H9 (cell line): ENCODE measurements at regions not wholly inside any gene's neighbourhood (a gene's known extent, or its start where the extent isn't known, plus 50 kb on each side); places are given as distances from the start of the nearest gene placed in this dataset.

Source experiments
- DNase-seq: peaks from one replicate; pipeline ENCODE4 v3.0.0-alpha.2; 2017
- H2AFZ ChIP-seq: one replicate; pipeline ENCODE4 v1.6.1; 2013; ENCODE audit warnings: mild to moderate bottlenecking, low read length, control low read depth, moderate library complexity
- H2AK5ac ChIP-seq: 2 replicates; pipeline ENCODE4 v1.6.1; 2013; ENCODE audit warnings: low read length, control low read depth, mixed read lengths; ENCODE audit not compliant: insufficient read length
- H2BK120ac ChIP-seq: one replicate; pipeline ENCODE4 v1.6.1; 2013; ENCODE audit warnings: low read depth, mild to moderate bottlenecking, low read length, control low read depth, inconsistent platforms; ENCODE audit not compliant: poor library complexity, severe bottlenecking
- H2BK12ac ChIP-seq: 2 replicates; pipeline ENCODE4 v1.6.1; 2013; ENCODE audit warnings: low read length, control low read depth, mixed read lengths, low read depth; ENCODE audit not compliant: insufficient read length
- H2BK15ac ChIP-seq: 2 replicates; pipeline ENCODE4 v1.6.1; 2013; ENCODE audit warnings: low read depth, low read length, control low read depth
- H2BK20ac ChIP-seq: one replicate; pipeline ENCODE4 v1.6.1; 2013; ENCODE audit warnings: low read depth, mild to moderate bottlenecking, low read length, control low read depth, inconsistent platforms; ENCODE audit not compliant: poor library complexity, severe bottlenecking
- H2BK5ac ChIP-seq: 2 replicates; pipeline ENCODE4 v1.6.1; 2013; ENCODE audit warnings: low read length, control low read depth, mixed read lengths; ENCODE audit not compliant: insufficient read length
- H3K14ac ChIP-seq: 2 replicates; pipeline ENCODE4 v1.6.1; 2013; ENCODE audit warnings: low read length, control low read depth; ENCODE audit not compliant: insufficient read depth
- H3K18ac ChIP-seq: 2 replicates; pipeline ENCODE4 v1.6.1; 2013; ENCODE audit warnings: low read depth, mild to moderate bottlenecking, mixed read lengths, low read length, control low read depth; ENCODE audit not compliant: insufficient read length
- H3K23ac ChIP-seq: 2 replicates; pipeline ENCODE4 v1.6.1; 2013; ENCODE audit warnings: low read length, control low read depth, mixed read lengths, low read depth; ENCODE audit not compliant: insufficient read length
- H3K23me2 ChIP-seq: 2 replicates; pipeline ENCODE4 v1.6.1; 2013; ENCODE audit warnings: low read depth, mild to moderate bottlenecking, mixed read lengths, low read length, control low read depth; ENCODE audit not compliant: insufficient read length, poor library complexity, severe bottlenecking
- H3K27ac ChIP-seq: 2 replicates; pipeline ENCODE4 v1.5.1; 2013; ENCODE audit warnings: low read length, control low read depth, mixed read lengths, low read depth; ENCODE audit not compliant: insufficient read length
- H3K27me3 ChIP-seq: 2 replicates; pipeline ENCODE4 v1.6.1; 2013; ENCODE audit warnings: low read length, control low read depth, inconsistent platforms; ENCODE audit not compliant: insufficient read depth
- H3K4ac ChIP-seq: 2 replicates; pipeline ENCODE4 v1.6.1; 2013; ENCODE audit warnings: low read depth, mild to moderate bottlenecking, control low read depth, inconsistent platforms, low read length, moderate library complexity
- H3K4me1 ChIP-seq: 2 replicates; pipeline ENCODE4 v1.6.1; 2013; ENCODE audit warnings: low read length, control low read depth, inconsistent platforms; ENCODE audit not compliant: insufficient read depth
- H3K4me2 ChIP-seq: 2 replicates; pipeline ENCODE4 v1.6.1; 2013; ENCODE audit warnings: low read length, control low read depth, mixed read lengths; ENCODE audit not compliant: insufficient read length, insufficient read depth
- H3K56ac ChIP-seq: 2 replicates; pipeline ENCODE4 v1.6.1; 2013; ENCODE audit warnings: low read depth, mild to moderate bottlenecking, mixed read lengths, low read length, control low read depth; ENCODE audit not compliant: insufficient read length
- H3K79me1 ChIP-seq: 2 replicates; pipeline ENCODE4 v1.6.1; 2013; ENCODE audit warnings: low read depth, mild to moderate bottlenecking, moderate library complexity, low read length, control low read depth, inconsistent platforms; ENCODE audit not compliant: insufficient read depth, poor library complexity, severe bottlenecking
- H3K79me2 ChIP-seq: 2 replicates; pipeline ENCODE4 v1.6.1; 2013; ENCODE audit warnings: low read length, control low read depth, inconsistent platforms; ENCODE audit not compliant: insufficient read depth
- H3K9ac ChIP-seq: 2 replicates; pipeline ENCODE4 v1.6.1; 2013; ENCODE audit warnings: low read length, control low read depth, mixed read lengths; ENCODE audit not compliant: insufficient read length; ENCODE audit errors: extremely low read depth
- H3K9me3 ChIP-seq: one replicate; pipeline ENCODE4 v1.6.1; 2013; ENCODE audit warnings: low read depth, low read length, inconsistent platforms; ENCODE audit not compliant: control insufficient read depth
- H3T11ph ChIP-seq: one replicate; pipeline ENCODE4 v1.6.1; 2013; ENCODE audit warnings: mild to moderate bottlenecking, low read length, control low read depth, inconsistent platforms
- H4K20me1 ChIP-seq: one replicate; pipeline ENCODE4 v1.6.1; 2013; ENCODE audit not compliant: control insufficient read depth, insufficient read length, insufficient read depth
- H4K5ac ChIP-seq: 2 replicates; pipeline ENCODE4 v1.6.1; 2013; ENCODE audit warnings: low read depth, mild to moderate bottlenecking, mixed read lengths, low read length, control low read depth; ENCODE audit not compliant: insufficient read length
- H4K8ac ChIP-seq: replicated peaks from 2 replicates; pipeline ENCODE4 v1.6.1; 2013; ENCODE audit warnings: low read length, control low read depth, mixed read lengths, low read depth; ENCODE audit not compliant: insufficient read length
- H4K91ac ChIP-seq: 2 replicates; pipeline ENCODE4 v1.6.1; 2013; ENCODE audit warnings: low read depth, mild to moderate bottlenecking, moderate library complexity, mixed read lengths, low read length, control low read depth; ENCODE audit not compliant: insufficient read length
- H3K27ac Mint-ChIP-seq, 3 experiments: 2 replicates in 2 of 3; 3 replicates in 1 of 3; pipeline ENCODE4 v1.8.0; 2020 to 2021; ENCODE audit warnings: mixed read lengths in 3 of 3, mild to moderate bottlenecking in 1 of 3, moderate library complexity in 1 of 3
- H3K27me3 Mint-ChIP-seq: 2 replicates; pipeline ENCODE4 v1.8.0; 2021; ENCODE audit warnings: low read depth, mild to moderate bottlenecking, moderate library complexity, mixed read lengths
- H3K36me3 Mint-ChIP-seq, 3 experiments: 2 replicates in 2 of 3; 3 replicates in 1 of 3; pipeline ENCODE4 v1.8.0; 2020 to 2021; ENCODE audit warnings: low read depth in 3 of 3, mixed read lengths in 3 of 3; ENCODE audit not compliant: insufficient read depth in 1 of 3
- H3K4me1 Mint-ChIP-seq, 2 experiments: 2 replicates each; pipeline ENCODE4 v1.8.0; 2020; ENCODE audit warnings: mixed read lengths in 2 of 2
- H3K4me3 Mint-ChIP-seq, 2 experiments: 2 replicates in 1 of 2; 3 replicates in 1 of 2; pipeline ENCODE4 v1.8.0; 2020 to 2021; ENCODE audit warnings: mild to moderate bottlenecking in 2 of 2, mixed read lengths in 2 of 2, moderate library complexity in 1 of 2
- H3K9me3 Mint-ChIP-seq, 2 experiments: 2 replicates in 1 of 2; 3 replicates in 1 of 2; pipeline ENCODE4 v1.8.0; 2020; ENCODE audit warnings: mild to moderate bottlenecking in 2 of 2, mixed read lengths in 2 of 2, moderate library complexity in 1 of 2
- CTCF ChIP-seq: fragments of 200-600 bp; sonication (generic); conservative IDR thresholded peaks from 3 replicates; pipeline ENCODE4 v1.8.0; 2021; ENCODE audit warnings: antibody characterized with exemption, mild to moderate bottlenecking
- WGBS: extraction: QIAGEN DNeasy Blood & Tissue Kit; methylation state at CpG from one replicate; pipeline ENCODE4 v1.1.7; 2013; ENCODE audit warnings: missing lambda C conversion rate, low lambda C conversion rate, mixed read lengths; ENCODE audit not compliant: insufficient read length; ENCODE audit errors: extremely low coverage; 5-methylcytosine and 5-hydroxymethylcytosine counted together

- H2BK20ac ChIP-seq: no peak overlapping the region
- WGBS: no CpG with 5 or more reads among the region's 3 CpGs
- H4K20me1 ChIP-seq: no peaks in the 10 kb centered on the region
- no peaks in the 10 kb centered on the region for H3K79me1 ChIP-seq
- no peak overlapping the region for H3K9ac ChIP-seq
- H2BK120ac ChIP-seq: no peak overlapping the region
- no peaks in the 10 kb centered on the region for H3K9me3 Mint-ChIP-seq
- H3K56ac ChIP-seq: no peak overlapping the region
- no peak overlapping the region for H2BK15ac ChIP-seq
- H3K23me2 ChIP-seq: no peaks in the 10 kb centered on the region
- H3K4ac ChIP-seq: no peak overlapping the region
- no peak for DNase-seq
- H3K27ac ChIP-seq: no peak overlapping the region
- H4K8ac ChIP-seq: no peak overlapping the region
- H2AFZ ChIP-seq: no peak overlapping the region
- H3K79me2 ChIP-seq: no peaks in the 10 kb centered on the region
- no peaks in the 10 kb centered on the region for H3K9me3 ChIP-seq
- H3K36me3 Mint-ChIP-seq: no peaks in the 10 kb centered on the region
- no peak overlapping the region for H2BK12ac ChIP-seq
- H3K27me3 Mint-ChIP-seq: no peaks in the 10 kb centered on the region
- no peak overlapping the region for H4K5ac ChIP-seq
- TF ChIP-seq CTCF: no peak
- no peak overlapping the region for H4K91ac ChIP-seq
- no peak overlapping the region for H3K23ac ChIP-seq
- no peak overlapping the region for H2AK5ac ChIP-seq
- no peak overlapping the region for H3K14ac ChIP-seq
- H3K4me2 ChIP-seq: no peak overlapping the region
- H3T11ph ChIP-seq: no peak overlapping the region
- H3K27ac Mint-ChIP-seq: no peak overlapping the region
- no peak overlapping the region for H3K18ac ChIP-seq
- H2BK5ac ChIP-seq: no peak overlapping the region
- H3K4me1 ChIP-seq: no peaks in the 10 kb centered on the region
- H3K4me3 Mint-ChIP-seq: no peak overlapping the region
- H3K27me3 ChIP-seq: no peaks in the 10 kb centered on the region
- no peaks in the 10 kb centered on the region for H3K4me1 Mint-ChIP-seq
These were observed 322.5 kb downstream of the CHL1 start for GRCh38 chr3:519026-519425.
